ENCODE measurements at regions not wholly inside any gene's neighbourhood (a gene's known extent, or its start where the extent isn't known, plus 50 kb on each side); places are given as distances from the start of the nearest gene placed in this dataset.

- no peak for DNase-seq
Observed at GRCh38 chr6:139613496-139613895, 239.0 kb upstream of the CITED2 start.

DNA sequence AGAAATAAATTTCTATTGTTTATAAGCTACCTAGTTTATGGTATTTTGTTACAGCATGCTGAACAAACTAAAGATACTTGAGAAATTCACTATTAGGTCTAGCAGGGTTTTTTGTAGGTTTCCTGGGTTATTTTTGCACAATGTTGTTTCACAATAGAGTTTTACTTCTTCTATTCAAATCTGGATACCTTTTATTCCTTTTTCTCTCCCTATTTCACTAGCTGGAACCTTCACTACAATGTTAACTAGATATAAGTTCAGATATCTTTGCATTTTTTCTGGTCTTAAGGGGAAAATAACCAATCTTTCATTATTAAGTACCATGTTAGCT, 237.7 kb upstream of the CITED2 start:
- DNase-seq: no peak

GRCh38 chr6:139611327-139612134, 237.1 kb upstream of the CITED2 start:
- no peak for DNase-seq

- DNase-seq: no peak
Observed at GRCh38 chr6:139608466-139609261, 234.2 kb upstream of the CITED2 start.

- DNase-seq: no peak
Observed at GRCh38 chr6:139605350-139605749, 230.9 kb upstream of the CITED2 start.

GRCh38 chr6:139603581-139603980, 229.1 kb upstream of the CITED2 start:
- no peak for DNase-seq

- DNase-seq: no peak
Observed at GRCh38 chr6:139602577-139602976, 228.1 kb upstream of the CITED2 start.

GRCh38 chr6:139600919-139601475, 226.5 kb upstream of the CITED2 start:
- no peak for DNase-seq

DNA sequence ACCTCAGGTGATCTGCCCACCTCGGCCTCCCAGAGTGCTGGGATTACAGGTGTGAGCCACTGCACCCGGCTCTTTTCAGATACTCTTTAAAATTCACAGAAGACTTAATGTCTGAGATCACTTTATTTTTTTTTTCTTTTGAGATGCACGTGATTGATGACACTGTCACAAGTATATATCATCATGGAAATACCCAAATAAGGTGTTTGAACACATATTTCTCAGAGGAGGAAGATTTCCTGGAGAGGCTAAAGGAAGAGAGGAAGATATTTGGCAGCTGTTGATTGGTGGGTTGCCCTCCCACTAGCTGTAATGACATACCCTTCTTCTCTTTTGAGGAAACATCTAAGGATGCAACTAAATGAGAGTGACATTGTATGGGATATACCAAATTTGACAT, 225.9 kb upstream of the CITED2 start:
- no peak for DNase-seq

- DNase-seq: no peak
Observed at GRCh38 chr6:139597771-139598755, 223.6 kb upstream of the CITED2 start.

- DNase-seq: no peak
Observed at GRCh38 chr6:139597087-139597763, 222.8 kb upstream of the CITED2 start.

DNA sequence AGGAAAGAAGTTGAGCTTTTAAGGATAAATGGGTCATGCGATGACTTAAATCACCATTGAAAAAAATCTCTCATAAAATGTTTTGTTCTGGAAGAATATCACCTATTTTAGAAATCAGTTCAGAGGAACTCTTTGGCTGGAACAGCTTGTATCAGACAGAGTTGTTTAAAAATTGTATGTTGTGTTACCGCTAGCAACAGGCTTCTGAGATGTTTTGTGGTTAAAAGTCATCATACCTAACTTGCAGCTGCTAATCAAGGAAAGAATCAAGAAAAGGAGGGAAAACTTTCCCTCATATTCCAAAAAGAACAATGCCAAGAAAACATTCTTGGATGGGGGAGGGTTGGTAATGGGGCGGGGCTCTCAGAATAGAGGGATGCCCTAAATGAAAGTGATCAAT, 220.7 kb upstream of the CITED2 start:
- no peak for DNase-seq

DNA sequence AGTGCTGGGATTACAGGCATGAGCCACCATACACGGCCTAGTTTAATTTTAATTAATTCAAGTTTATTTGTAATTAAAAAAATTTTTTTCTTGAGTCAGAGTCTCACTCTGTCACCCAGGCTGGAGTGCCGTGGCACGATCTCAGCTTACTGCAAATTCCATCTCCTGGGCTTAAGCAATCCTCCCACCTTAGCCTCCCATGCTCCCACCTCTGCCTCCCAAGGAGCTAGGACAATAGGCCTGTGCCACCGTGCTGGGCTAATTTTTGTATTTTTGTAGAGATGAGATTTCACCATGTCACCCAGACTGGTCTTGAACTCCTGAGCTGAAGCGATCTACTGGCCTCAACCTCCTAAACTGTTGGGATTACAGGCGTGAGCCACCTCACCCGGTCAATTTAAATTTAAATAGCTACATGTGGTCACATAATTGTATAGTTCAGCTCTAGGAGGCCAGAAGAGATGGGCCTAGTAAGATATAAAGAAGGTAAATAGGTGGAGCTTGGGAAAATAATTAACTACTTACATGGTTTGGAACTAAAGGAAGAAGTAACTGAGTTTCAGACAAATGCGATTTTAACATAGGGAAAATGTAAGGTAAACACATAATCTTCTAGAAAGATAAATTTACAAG, 220.0 kb upstream of the CITED2 start:
- DNase-seq: no peak

- no peak for DNase-seq
Observed at GRCh38 chr6:139593081-139593480, 218.6 kb upstream of the CITED2 start.

GRCh38 chr6:139592011-139592410, 217.6 kb upstream of the CITED2 start:
- no peak for DNase-seq

GRCh38 chr6:139591075-139591865, 216.8 kb upstream of the CITED2 start:
- DNase-seq: no peak

DNA sequence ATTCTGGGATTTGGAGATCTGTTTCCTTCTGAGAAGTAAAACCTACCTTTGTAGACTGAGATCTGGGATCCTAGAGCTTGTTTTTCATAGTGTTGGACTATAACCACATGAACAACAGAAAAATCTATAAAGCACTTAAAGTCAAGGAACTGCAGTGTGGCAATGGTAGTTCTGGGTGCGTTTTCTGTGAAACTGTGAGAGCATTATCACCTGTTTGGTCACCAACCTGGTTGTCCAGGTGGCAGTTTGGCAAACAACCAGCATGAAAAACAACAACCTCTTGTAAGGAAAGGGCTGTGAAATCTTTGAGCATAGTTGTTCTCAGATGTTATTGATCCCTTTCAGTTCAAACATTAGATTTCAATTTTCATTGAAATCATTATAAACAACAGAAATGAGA, 215.8 kb upstream of the CITED2 start:
- no peak for DNase-seq

- no peak for DNase-seq
Observed at GRCh38 chr6:139588734-139589593, 214.5 kb upstream of the CITED2 start.

DNA sequence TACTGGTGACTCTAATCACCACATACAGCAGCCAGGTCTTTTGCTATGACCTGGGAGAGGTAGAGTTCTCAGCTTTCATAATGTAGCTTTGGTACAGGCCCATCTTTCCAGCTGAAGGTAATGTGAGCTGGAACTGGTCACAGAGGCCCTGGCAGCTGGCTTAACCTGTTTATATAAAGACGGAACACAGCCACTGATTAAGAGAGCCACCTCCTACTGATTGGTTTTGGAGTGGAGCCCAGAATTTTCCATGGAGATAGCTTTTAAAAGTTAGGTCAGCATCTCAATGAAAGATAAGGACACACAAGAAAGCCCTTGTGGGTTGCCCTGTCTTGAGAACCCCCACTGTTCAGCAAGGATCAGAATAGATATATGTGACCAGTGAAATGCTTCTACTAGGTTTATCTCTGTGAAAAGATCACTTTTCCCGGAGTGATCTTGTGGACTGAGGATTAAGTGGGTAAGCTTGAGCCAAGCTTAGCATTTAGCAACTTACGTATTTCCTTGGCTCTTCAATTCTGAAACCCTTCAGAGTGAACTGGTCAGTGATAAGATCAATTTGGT, 213.7 kb upstream of the CITED2 start:
- DNase-seq: no peak

GRCh38 chr6:139587469-139587868, 213.0 kb upstream of the CITED2 start:
- no peak for DNase-seq
